ELR (cell line): ENCODE measurements at regions not wholly inside any gene's neighbourhood (a gene's known extent, or its start where the extent isn't known, plus 50 kb on each side); places are given as distances from the start of the nearest gene placed in this dataset.
"Not testable (repeated sequence)": the region's sequence is repeated elsewhere in the genome, so short reads cannot be mapped to it uniquely, and the experiment has no call there.

ENCODE experiments used
- DNase-seq: peaks from one replicate; pipeline ENCODE4 v3.0.0-alpha.2; 2015; ENCODE audit warnings: low read depth

DNA sequence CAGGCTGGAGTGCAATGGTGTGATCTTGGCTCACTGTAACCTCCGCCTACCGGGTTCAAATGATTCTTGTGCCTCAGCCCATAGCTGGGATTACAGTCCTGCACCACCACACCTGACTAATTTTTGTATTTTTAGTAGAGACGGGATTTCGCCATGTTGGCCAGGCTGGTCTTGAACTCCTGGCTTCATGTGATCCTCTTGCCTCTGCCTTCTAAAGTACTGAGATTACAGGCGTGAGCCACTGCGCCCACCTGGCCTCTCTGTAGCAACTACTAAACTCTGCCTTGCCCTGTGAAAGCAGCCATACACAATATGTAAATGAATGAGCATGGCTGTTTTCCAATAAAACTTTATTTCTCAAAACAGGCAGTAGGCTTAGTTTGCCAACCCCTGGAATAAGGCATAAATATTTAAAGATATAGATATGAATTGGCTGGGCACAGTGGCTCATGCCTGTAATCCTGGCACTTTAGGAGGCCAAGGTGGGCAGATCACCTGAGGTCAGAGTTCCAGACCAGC lies 127.9 kb upstream of the ZNF217 start:
- not testable (repeated sequence) for DNase-seq

DNA sequence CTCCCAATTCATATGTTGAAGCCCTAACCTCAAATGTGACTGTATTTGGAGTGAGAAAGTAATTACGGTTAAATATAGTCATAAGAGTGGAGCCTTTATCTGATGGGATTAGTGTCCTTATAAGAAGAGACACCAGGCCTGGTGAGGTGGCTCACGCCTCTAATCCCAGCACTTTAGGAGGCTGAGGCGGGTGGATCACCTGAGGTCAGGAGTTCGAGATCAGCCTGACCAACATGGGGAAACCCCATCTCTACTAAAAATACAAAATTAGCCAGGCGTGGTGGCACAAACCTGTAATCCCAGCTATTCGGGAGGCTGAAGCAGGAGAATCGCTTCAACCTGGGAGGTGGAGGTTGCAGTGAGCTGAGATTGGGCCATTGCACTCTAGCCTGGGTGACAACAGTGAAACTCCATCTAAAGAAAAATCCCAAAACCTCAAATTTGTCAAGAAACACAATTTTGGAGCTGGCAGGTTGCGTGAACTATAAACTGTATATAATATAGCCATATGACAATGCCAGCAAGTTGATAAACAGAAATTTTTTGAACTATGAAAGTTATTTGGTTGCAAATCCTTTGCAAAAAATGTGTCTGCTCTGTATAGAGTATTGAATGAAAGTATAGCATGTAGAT lies 125.6 kb upstream of the ZNF217 start:
- DNase-seq, result not testable (repeated sequence)

DNA sequence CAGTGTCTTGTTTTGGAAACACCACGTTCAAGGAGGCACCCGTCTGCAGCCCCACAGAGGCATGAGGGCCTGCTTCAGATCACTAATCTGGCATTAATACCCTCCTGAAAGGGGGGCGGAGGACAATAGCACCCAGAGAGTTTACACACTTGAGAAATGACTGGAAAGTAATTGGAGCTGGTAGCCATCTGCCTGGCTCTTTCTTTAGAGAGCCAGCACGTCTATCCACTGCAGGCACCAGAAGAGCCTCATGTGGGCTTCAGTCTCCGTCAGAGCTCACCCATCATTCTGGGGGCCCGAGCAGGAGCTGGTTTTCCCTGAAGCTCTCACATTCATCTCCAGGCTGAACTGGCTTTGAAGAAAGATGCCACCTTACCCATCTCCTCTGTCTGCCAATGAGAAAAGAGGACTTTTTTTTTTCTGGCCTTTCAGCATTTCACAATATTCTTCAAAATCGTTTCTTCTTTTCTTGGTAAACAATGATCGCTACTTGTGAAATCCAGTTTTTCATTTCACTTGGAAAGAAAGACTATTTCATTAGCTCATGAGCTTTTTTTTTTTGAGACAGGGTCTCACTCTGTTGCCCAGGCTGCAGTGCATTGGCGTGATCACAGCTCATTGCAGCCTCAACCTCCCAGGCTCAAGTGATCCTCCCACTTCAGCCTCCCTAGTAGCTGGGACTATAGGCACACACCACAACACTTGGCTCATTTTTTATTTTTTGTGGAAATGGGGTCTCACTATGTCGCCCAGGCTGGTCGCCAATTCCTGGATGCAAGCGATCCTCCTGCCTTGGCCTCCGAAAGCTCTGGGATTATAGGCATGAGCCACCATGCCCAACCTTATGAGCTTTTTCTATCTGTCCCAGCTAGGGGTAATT lies 124.7 kb upstream of the ZNF217 start:
- no peak for DNase-seq

DNA sequence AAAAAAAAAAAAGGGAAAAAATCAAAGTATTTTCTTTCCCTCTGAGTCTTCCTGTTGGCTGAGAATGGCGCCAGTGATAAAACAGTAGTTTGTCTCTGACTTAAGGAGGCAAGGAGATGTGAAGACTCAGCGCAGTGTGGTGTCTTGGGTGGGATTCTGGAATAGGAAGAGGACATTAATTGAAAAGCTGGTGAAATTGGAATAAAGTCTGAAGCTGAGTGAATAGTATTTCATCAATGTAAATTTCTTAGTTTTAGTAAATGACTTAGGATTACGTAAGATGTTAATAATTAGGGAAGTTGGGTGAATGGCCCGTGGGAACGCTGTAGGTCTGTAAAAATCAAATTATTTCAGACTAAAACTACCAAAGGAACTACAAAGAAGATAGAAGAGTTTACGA lies 122.8 kb upstream of the ZNF217 start:
- no peak for DNase-seq

DNA sequence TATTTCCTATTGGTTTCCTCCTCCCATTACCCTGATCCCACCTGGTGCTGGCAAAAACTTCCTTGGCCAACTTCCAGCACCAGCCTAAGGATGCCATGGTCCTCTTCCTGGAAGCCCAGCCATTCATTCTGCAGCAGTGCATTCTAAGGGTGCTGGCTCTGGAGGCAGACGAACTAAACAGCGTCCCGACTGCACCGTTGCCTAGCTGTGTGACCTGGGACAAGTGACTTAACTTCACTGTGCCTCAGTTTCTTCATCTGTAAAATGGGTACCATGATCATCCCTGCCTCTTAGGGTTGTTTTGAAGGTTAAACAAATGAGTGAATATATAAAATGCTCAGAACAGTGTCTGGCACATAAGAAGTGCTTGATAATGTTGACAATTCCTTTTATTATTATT lies 120.9 kb upstream of the ZNF217 start:
- no peak for DNase-seq

- DNase-seq, result no peak
Observed at GRCh38 chr20:53713328-53714056, 119.9 kb upstream of the ZNF217 start.

GRCh38 chr20:53712212-53712977 lies 118.8 kb upstream of the ZNF217 start:
- DNase-seq, result no peak

DNA sequence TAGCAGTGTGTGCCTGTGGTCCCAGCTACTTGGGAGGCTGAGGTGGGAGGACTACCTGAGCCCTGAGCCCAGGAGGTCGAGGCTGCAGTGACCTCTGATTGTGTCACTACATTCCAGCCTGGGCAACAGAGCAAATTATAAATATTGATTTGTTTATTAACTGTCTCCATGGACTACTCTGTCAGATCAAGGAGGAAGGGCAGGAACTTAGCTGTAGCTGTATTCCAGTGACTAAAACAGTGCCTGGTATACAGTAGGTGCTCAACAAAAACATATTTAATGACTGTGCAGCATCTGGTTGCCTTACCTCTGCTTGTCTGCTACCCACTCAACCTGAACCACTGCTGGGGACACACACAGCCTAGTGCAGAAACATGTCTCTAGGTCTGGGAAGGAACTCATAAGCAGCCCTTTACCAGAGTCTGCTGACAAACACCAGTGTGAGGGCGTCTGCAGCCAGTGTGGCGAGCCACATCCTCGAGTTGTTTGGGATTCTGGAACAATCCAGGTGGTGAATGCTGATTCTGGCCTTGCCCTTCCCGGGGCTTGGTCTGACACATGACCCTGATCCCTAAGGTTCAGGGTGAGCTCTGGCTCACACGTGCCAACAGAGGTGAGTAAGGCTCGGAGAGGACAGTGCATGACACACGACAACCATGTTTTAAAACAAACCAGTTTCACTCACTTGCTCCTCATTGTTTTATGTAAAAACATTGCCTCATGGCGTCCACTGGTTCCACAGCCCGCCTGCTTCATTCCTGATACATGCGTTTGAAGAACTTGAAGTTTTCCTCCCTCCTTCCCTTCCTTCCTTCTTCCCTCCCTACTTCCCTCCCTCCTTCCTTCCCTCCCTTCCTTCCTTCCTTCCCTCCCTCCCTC lies 117.9 kb upstream of the ZNF217 start:
- DNase-seq, result no peak

GRCh38 chr20:53708129-53708968 lies 114.7 kb upstream of the ZNF217 start:
- DNase-seq, result peak; percentile 76

- DNase-seq, result peak; percentile 82
Observed at GRCh38 chr20:53707371-53708055, 113.9 kb upstream of the ZNF217 start.

DNA sequence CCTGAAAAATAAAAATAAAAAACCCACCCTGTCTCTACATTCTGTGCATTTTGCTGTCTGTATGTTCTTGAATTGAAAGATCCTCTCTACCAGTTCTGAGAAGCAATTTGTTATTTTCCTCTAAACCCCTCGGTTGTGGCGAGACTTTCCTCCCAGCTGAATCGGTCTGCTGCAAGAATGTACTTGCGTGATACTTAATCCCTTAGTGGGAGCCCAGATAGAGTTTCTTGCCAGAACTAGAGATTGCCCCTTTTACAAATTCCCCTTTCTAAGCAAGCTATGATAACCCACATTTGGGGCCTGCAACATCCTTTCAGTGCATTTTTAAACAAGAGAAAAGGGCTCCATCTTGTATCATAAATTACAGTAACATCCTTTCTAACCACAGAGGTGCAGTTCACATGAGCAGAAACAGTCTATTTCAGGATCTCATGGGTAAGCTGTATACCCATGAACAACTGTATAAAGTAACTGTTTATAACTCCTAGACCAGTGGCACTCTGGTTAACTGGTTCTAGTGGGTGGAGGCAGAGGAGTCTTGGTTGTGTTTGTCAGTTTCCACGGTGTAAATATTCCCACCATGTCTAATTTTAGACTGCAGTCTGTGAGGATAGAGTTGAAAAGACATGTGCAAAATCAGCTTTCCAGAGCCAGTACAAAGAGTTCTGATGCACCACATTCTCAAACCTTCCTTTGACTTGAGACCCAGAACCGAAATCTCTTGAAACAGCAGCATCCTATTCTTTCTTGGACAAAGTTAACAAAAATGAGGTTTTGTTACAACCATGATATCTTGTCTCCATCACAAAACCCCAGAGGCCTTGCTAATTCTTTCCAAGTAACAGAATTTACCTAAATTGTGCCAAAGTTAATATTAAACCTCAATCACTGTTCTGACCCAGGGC lies 113.1 kb upstream of the ZNF217 start:
- no peak for DNase-seq

DNA sequence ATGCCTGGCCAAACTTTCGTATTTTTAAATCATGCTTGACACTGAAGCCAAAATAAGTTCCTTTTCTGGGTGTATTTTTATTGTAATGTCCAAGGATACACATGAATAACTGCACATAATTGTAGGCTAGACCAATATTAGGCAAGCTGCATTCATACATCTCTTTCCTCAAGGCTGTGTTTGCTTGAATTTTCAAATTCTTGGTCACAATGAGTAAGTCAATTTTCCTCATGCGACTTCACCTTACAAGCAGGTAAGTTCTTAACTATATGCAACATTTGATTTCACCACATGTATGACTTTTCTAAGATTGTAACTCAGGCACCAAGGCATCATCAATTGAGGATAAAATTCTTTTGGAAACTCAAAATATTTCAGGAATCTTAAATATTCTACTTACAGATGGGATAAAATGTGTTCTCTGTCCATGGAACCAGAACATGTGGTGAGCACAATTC lies 112.4 kb upstream of the ZNF217 start:
- DNase-seq, result no peak

- DNase-seq, result no peak
Observed at GRCh38 chr20:53702617-53703016, 109.0 kb upstream of the ZNF217 start.

DNA sequence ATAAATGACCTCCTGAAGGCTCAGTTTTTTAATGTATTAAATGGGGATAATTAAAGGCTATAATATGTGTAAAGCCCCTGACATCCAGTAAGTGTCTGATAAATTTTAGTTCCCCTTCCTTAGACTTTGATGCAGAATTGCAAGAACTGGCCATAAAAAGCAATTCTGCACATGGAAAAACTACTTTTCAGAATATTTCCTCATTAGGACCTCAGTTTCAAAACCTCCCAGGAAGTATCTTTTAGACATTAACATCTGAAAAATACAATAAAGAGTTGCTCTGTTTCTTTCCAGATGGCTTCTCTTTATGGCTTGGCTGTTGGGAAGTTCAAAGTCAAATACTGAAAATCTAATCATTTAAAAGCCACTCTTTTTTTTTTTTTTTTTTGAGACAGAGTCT lies 106.3 kb upstream of the ZNF217 start:
- no peak for DNase-seq

DNA sequence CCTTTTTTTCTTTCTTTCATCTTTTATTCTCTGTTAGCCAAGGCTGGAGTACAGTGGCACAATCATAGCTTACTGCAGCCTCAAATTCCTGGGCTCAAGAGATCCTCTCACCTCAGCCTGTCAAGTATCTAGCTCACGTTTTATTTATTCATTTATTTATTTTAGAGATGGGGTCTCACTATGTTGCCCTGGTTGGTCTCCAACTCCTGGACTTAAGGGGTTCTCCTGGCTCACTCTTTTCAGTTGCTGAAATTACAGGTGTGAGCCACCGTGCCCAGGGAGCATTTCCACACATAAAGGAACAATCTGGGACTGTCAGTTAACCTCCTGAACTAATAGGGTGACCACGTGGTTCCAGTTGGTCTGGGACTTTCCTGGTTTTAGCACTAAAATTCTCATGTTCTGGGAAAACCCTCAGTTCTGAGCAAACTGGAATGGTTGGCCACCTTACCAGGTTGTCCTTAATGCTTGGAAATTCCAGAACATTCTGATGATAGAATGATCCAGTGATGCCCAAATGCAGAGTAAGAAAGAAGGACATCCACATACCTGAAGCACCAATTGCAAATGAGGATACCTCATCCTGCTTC lies 105.5 kb upstream of the ZNF217 start:
- DNase-seq, result no peak

- no peak for DNase-seq
Observed at GRCh38 chr20:53698371-53698978, 104.8 kb upstream of the ZNF217 start.

GRCh38 chr20:53695797-53696527 lies 102.3 kb upstream of the ZNF217 start:
- DNase-seq, result no peak
